ENCODE measurements at regions not wholly inside any gene's neighbourhood (a gene's known extent, or its start where the extent isn't known, plus 50 kb on each side); places are given as distances from the start of the nearest gene placed in this dataset.

DNA sequence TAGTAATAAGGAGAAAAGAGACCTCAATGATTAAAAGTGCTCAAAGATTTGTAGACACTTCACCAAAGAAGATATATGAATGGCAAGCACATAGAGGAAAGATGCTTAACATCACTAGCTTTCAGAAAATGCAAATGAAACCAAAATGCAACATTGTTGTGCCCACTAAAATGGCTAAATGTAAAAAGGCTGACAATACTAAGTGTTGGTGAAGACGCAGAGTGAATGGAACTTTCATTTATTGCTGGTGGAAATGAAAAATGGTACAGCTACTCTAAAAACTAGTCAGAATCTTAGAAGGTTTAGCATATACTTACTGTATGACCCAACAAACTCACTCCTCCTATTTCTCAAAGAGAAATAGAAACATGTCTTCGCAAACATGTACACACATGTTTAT lies 212.9 kb upstream of the PITRM1 start (continued):
- TF ChIP-seq, protein P1, sequence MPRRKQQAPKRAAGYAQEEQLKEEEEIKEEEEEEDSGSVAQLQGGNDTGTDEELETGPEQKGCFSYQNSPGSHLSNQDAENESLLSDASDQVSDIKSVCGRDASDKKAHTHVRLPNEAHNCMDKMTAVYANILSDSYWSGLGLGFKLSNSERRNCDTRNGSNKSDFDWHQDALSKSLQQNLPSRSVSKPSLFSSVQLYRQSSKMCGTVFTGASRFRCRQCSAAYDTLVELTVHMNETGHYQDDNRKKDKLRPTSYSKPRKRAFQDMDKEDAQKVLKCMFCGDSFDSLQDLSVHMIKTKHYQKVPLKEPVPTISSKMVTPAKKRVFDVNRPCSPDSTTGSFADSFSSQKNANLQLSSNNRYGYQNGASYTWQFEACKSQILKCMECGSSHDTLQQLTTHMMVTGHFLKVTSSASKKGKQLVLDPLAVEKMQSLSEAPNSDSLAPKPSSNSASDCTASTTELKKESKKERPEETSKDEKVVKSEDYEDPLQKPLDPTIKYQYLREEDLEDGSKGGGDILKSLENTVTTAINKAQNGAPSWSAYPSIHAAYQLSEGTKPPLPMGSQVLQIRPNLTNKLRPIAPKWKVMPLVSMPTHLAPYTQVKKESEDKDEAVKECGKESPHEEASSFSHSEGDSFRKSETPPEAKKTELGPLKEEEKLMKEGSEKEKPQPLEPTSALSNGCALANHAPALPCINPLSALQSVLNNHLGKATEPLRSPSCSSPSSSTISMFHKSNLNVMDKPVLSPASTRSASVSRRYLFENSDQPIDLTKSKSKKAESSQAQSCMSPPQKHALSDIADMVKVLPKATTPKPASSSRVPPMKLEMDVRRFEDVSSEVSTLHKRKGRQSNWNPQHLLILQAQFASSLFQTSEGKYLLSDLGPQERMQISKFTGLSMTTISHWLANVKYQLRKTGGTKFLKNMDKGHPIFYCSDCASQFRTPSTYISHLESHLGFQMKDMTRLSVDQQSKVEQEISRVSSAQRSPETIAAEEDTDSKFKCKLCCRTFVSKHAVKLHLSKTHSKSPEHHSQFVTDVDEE (CRISPR knock-in tag; IDR thresholded peaks at IDR 0.05) = no peak
- TF ChIP-seq TCF4 (CRISPR knock-in tag; IDR thresholded peaks at IDR 0.05; ENCODE audit: borderline replicate concordance) (no peak), PPARA (CRISPR knock-in tag; IDR thresholded peaks at IDR 0.05; ENCODE audit: borderline replicate concordance) (no peak)

DNA sequence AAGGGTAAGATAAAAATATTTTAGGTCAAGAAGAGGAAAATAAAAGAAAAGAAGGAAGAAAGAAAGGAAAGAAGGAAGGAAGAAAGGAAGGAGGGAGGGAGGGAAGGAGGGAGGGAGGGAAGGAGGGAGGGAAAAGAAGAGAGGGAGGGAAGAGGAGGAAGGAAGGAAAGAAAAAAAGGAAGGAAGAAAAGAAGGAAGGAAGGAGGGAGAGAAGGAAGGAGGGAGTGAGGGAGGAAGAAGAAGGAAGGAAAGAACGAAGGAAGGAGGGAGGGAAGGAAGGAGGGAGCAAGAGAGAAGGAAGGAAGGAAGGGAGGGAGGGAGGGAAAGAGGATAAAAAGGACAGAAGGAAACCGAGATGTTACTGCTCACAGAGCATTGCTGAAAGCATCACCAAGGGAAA lies 209.5 kb upstream of the PITRM1 start:
- no peak for ATAC-seq
- TF ChIP-seq TOX (CRISPR knock-in tag; IDR thresholded peaks at IDR 0.05; ENCODE audit: borderline replicate concordance) (no peak), PPARA (CRISPR knock-in tag; IDR thresholded peaks at IDR 0.05; ENCODE audit: borderline replicate concordance) (no peak), ZNF8 (CRISPR knock-in tag; IDR thresholded peaks at IDR 0.05) (no peak), RARB (CRISPR knock-in tag; IDR thresholded peaks at IDR 0.05) (no peak), ZNF565 (CRISPR knock-in tag; conservative IDR thresholded peaks at IDR 0.05; ENCODE audit: low read depth) (no peak), CSDC2 (CRISPR knock-in tag; IDR thresholded peaks at IDR 0.05) (no peak), ISL1 (CRISPR knock-in tag; IDR thresholded peaks at IDR 0.05) (no peak), TCF4 (CRISPR knock-in tag; IDR thresholded peaks at IDR 0.05; ENCODE audit: borderline replicate concordance) (no peak), ESRRG (CRISPR knock-in tag; IDR thresholded peaks at IDR 0.05) (no peak), GLIS3 (CRISPR knock-in tag; IDR thresholded peaks at IDR 0.05) (no peak), BACH2 (CRISPR knock-in tag; IDR thresholded peaks at IDR 0.05; ENCODE audit: borderline replicate concordance) (no peak)
- TF ChIP-seq, protein P2, sequence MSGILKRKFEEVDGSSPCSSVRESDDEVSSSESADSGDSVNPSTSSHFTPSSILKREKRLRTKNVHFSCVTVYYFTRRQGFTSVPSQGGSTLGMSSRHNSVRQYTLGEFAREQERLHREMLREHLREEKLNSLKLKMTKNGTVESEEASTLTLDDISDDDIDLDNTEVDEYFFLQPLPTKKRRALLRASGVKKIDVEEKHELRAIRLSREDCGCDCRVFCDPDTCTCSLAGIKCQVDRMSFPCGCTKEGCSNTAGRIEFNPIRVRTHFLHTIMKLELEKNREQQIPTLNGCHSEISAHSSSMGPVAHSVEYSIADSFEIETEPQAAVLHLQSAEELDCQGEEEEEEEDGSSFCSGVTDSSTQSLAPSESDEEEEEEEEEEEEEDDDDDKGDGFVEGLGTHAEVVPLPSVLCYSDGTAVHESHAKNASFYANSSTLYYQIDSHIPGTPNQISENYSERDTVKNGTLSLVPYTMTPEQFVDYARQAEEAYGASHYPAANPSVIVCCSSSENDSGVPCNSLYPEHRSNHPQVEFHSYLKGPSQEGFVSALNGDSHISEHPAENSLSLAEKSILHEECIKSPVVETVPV (CRISPR knock-in tag; IDR thresholded peaks at IDR 0.05) = no peak
- TF ChIP-seq, protein P1 (CRISPR knock-in tag; IDR thresholded peaks at IDR 0.05) = no peak

DNA sequence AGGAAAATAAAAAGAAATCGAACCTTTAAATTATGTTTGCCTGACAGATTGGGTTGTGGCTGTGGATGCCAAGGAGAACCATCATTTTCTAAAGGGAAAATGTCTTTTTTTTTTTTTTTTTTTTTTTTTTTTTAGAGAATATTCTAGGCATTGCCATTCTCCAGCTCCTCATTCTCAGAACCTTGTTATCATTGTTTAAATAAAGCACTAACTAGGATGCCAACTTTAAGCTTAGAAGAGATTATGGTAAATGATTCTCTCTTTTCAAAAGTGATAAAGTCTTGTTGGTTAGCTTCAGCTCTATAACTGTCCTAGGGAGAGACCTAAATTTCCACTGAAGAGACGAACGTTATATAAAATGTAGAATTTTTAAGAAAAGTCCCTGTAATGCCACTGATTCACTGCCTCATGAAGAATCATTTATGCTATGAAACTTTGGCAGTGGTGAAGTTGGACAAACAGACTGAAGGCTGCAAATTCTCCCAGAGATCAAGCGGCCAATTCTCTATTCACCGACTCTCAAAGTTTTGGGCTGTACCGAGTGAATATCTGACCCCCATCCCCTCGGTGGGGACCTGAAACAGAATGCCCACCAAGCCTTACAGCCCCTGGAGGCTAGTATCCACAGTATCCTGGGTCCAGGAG lies 207.9 kb upstream of the PITRM1 start:
- ATAC-seq = no peak
- TF ChIP-seq ARNTL (CRISPR knock-in tag; IDR thresholded peaks at IDR 0.05; ENCODE audit: borderline replicate concordance, low read depth) (no peak), OSR1 (CRISPR knock-in tag; IDR thresholded peaks at IDR 0.05) (no peak), ZFP3 (CRISPR knock-in tag; IDR thresholded peaks at IDR 0.05) (no peak), ZNF70 (CRISPR knock-in tag; IDR thresholded peaks at IDR 0.05) (no peak), PPARA (CRISPR knock-in tag; IDR thresholded peaks at IDR 0.05; ENCODE audit: borderline replicate concordance) (no peak), SNAI2 (CRISPR knock-in tag; IDR thresholded peaks at IDR 0.05) (no peak), GLIS3 (CRISPR knock-in tag; IDR thresholded peaks at IDR 0.05) (no peak), RARB (CRISPR knock-in tag; IDR thresholded peaks at IDR 0.05) (no peak), CSDC2 (CRISPR knock-in tag; IDR thresholded peaks at IDR 0.05) (no peak), ZNF565 (CRISPR knock-in tag; conservative IDR thresholded peaks at IDR 0.05; ENCODE audit: low read depth) (no peak), ISL1 (CRISPR knock-in tag; IDR thresholded peaks at IDR 0.05) (no peak), ZNF8 (CRISPR knock-in tag; IDR thresholded peaks at IDR 0.05) (no peak), ZC3H10 (CRISPR knock-in tag; IDR thresholded peaks at IDR 0.05) (no peak), BACH2 (CRISPR knock-in tag; IDR thresholded peaks at IDR 0.05; ENCODE audit: borderline replicate concordance) (no peak)
- TF ChIP-seq, protein P1 (CRISPR knock-in tag; IDR thresholded peaks at IDR 0.05) = no peak
- TF ChIP-seq, protein P3, sequence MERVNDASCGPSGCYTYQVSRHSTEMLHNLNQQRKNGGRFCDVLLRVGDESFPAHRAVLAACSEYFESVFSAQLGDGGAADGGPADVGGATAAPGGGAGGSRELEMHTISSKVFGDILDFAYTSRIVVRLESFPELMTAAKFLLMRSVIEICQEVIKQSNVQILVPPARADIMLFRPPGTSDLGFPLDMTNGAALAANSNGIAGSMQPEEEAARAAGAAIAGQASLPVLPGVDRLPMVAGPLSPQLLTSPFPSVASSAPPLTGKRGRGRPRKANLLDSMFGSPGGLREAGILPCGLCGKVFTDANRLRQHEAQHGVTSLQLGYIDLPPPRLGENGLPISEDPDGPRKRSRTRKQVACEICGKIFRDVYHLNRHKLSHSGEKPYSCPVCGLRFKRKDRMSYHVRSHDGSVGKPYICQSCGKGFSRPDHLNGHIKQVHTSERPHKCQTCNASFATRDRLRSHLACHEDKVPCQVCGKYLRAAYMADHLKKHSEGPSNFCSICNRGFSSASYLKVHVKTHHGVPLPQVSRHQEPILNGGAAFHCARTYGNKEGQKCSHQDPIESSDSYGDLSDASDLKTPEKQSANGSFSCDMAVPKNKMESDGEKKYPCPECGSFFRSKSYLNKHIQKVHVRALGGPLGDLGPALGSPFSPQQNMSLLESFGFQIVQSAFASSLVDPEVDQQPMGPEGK (CRISPR knock-in tag; IDR thresholded peaks at IDR 0.05; ENCODE audit: borderline replicate concordance) = no peak
- TF ChIP-seq, protein P4, sequence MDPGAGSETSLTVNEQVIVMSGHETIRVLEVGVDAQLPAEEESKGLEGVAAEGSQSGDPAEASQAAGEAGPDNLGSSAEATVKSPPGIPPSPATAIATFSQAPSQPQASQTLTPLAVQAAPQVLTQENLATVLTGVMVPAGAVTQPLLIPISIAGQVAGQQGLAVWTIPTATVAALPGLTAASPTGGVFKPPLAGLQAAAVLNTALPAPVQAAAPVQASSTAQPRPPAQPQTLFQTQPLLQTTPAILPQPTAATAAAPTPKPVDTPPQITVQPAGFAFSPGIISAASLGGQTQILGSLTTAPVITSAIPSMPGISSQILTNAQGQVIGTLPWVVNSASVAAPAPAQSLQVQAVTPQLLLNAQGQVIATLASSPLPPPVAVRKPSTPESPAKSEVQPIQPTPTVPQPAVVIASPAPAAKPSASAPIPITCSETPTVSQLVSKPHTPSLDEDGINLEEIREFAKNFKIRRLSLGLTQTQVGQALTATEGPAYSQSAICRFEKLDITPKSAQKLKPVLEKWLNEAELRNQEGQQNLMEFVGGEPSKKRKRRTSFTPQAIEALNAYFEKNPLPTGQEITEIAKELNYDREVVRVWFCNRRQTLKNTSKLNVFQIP (CRISPR knock-in tag; IDR thresholded peaks at IDR 0.05; ENCODE audit: borderline replicate concordance, low read depth) = no peak
